ENCODE measurements at regions not wholly inside any gene's neighbourhood (a gene's known extent, or its start where the extent isn't known, plus 50 kb on each side); places are given as distances from the start of the nearest gene placed in this dataset.
"Not testable (repeated sequence)": the region's sequence is repeated elsewhere in the genome, so short reads cannot be mapped to it uniquely, and the experiment has no call there.

GRCh38 chr13:109940637-109941036, 154.3 kb upstream of the IRS2 start:
- Histone ChIP-seq H3K9me3 (ENCODE audit: control insufficient read depth, insufficient read depth, low read length) (no peaks in the 10 kb centered on the region), H3K4me3 (ENCODE audit: low read length) (no peak overlapping the region), H3K36me3 (ENCODE audit: control insufficient read depth, insufficient read depth, low read length) (no peaks in the 10 kb centered on the region), H3K27ac (ENCODE audit: low read length) (no peak overlapping the region), H3K27me3 (ENCODE audit: control insufficient read depth, insufficient read depth, low read length) (no peaks in the 10 kb centered on the region), H3K4me1 (ENCODE audit: control insufficient read depth, insufficient read depth, low read length) (no peaks in the 10 kb centered on the region)
- DNase-seq (ENCODE audit: low read depth, low spot score) = no peak
- no CpG with 5 or more reads among the region's 8 CpGs for WGBS (ENCODE audit: insufficient coverage, insufficient read length)

GRCh38 chr13:109939838-109940237, 153.5 kb upstream of the IRS2 start:
- no peak for DNase-seq (ENCODE audit: low read depth, low spot score)
- H3K27me3 ChIP-seq (ENCODE audit: control insufficient read depth, insufficient read depth, low read length) = no peaks in the 10 kb centered on the region
- H3K9me3 ChIP-seq (ENCODE audit: control insufficient read depth, insufficient read depth, low read length) = no peaks in the 10 kb centered on the region
- no peak overlapping the region for H3K27ac ChIP-seq (ENCODE audit: low read length)
- no peak overlapping the region for H3K4me3 ChIP-seq (ENCODE audit: low read length)
- no CpG with 5 or more reads among the region's 10 CpGs for WGBS (ENCODE audit: insufficient coverage, insufficient read length)
- no peaks in the 10 kb centered on the region for H3K4me1 ChIP-seq (ENCODE audit: control insufficient read depth, insufficient read depth, low read length)
- H3K36me3 ChIP-seq (ENCODE audit: control insufficient read depth, insufficient read depth, low read length) = no peaks in the 10 kb centered on the region

- Histone ChIP-seq H3K4me3 (ENCODE audit: low read length) (no peak overlapping the region), H3K36me3 (ENCODE audit: control insufficient read depth, insufficient read depth, low read length) (no peaks in the 10 kb centered on the region), H3K9me3 (ENCODE audit: control insufficient read depth, insufficient read depth, low read length) (no peaks in the 10 kb centered on the region), H3K27ac (ENCODE audit: low read length) (no peak overlapping the region), H3K27me3 (ENCODE audit: control insufficient read depth, insufficient read depth, low read length) (no peaks in the 10 kb centered on the region), H3K4me1 (ENCODE audit: control insufficient read depth, insufficient read depth, low read length) (no peaks in the 10 kb centered on the region)
- no peak for DNase-seq (ENCODE audit: low read depth, low spot score)
- no CpG with 5 or more reads among the region's 2 CpGs for WGBS (ENCODE audit: insufficient coverage, insufficient read length)
Observed at GRCh38 chr13:109939180-109939579, 152.8 kb upstream of the IRS2 start.

GRCh38 chr13:109938255-109938936, 152.0 kb upstream of the IRS2 start:
- no peak for DNase-seq (ENCODE audit: low read depth, low spot score)
- WGBS (ENCODE audit: insufficient coverage, insufficient read length) = no CpG with 5 or more reads among the region's 10 CpGs
- H3K27ac ChIP-seq (ENCODE audit: low read length) = no peak overlapping the region

GRCh38 chr13:109934520-109934919, 148.1 kb upstream of the IRS2 start:
- H3K27ac ChIP-seq (ENCODE audit: low read length); H3K9me3 ChIP-seq (ENCODE audit: control insufficient read depth, insufficient read depth, low read length); H3K36me3 ChIP-seq (ENCODE audit: control insufficient read depth, insufficient read depth, low read length); H3K27me3 ChIP-seq (ENCODE audit: control insufficient read depth, insufficient read depth, low read length); DNase-seq (ENCODE audit: low read depth, low spot score); H3K4me3 ChIP-seq (ENCODE audit: low read length); H3K4me1 ChIP-seq (ENCODE audit: control insufficient read depth, insufficient read depth, low read length): not testable (repeated sequence)
- WGBS (ENCODE audit: insufficient coverage, insufficient read length) = no CpG with 5 or more reads among the region's 5 CpGs

More at GRCh38 chr13:109938255-109938936, 152.0 kb upstream of the IRS2 start:
- Histone ChIP-seq H3K9me3 (ENCODE audit: control insufficient read depth, insufficient read depth, low read length) (no peaks in the 10 kb centered on the region), H3K4me1 (ENCODE audit: control insufficient read depth, insufficient read depth, low read length) (no peaks in the 10 kb centered on the region), H3K36me3 (ENCODE audit: control insufficient read depth, insufficient read depth, low read length) (no peaks in the 10 kb centered on the region), H3K27me3 (ENCODE audit: control insufficient read depth, insufficient read depth, low read length) (no peaks in the 10 kb centered on the region), H3K4me3 (ENCODE audit: low read length) (no peak overlapping the region)

- Histone ChIP-seq H3K27me3 (ENCODE audit: control insufficient read depth, insufficient read depth, low read length) (no peaks in the 10 kb centered on the region), H3K4me3 (ENCODE audit: low read length) (no peak overlapping the region), H3K9me3 (ENCODE audit: control insufficient read depth, insufficient read depth, low read length) (no peaks in the 10 kb centered on the region), H3K27ac (ENCODE audit: low read length) (no peak overlapping the region), H3K4me1 (ENCODE audit: control insufficient read depth, insufficient read depth, low read length) (no peaks in the 10 kb centered on the region), H3K36me3 (ENCODE audit: control insufficient read depth, insufficient read depth, low read length) (no peaks in the 10 kb centered on the region)
- DNase-seq (ENCODE audit: low read depth, low spot score) = no peak
- no CpG with 5 or more reads among the region's 7 CpGs for WGBS (ENCODE audit: insufficient coverage, insufficient read length)
Observed at GRCh38 chr13:109933476-109933875, 147.1 kb upstream of the IRS2 start.

GRCh38 chr13:109924376-109924775, 138.0 kb upstream of the IRS2 start:
- Histone ChIP-seq H3K27me3 (ENCODE audit: control insufficient read depth, insufficient read depth, low read length) (no peaks in the 10 kb centered on the region), H3K4me3 (ENCODE audit: low read length) (no peak overlapping the region), H3K36me3 (ENCODE audit: control insufficient read depth, insufficient read depth, low read length) (no peaks in the 10 kb centered on the region), H3K9me3 (ENCODE audit: control insufficient read depth, insufficient read depth, low read length) (no peaks in the 10 kb centered on the region), H3K4me1 (ENCODE audit: control insufficient read depth, insufficient read depth, low read length) (no peaks in the 10 kb centered on the region), H3K27ac (ENCODE audit: low read length) (no peak overlapping the region)
- no peak for DNase-seq (ENCODE audit: low read depth, low spot score)
- WGBS (ENCODE audit: insufficient coverage, insufficient read length) = no CpG with 5 or more reads among the region's 1 CpG

GRCh38 chr13:109922518-109922917, 136.1 kb upstream of the IRS2 start:
- DNase-seq (ENCODE audit: low read depth, low spot score) = no peak
- no peaks in the 10 kb centered on the region for H3K4me1 ChIP-seq (ENCODE audit: control insufficient read depth, insufficient read depth, low read length)
- H3K27me3 ChIP-seq (ENCODE audit: control insufficient read depth, insufficient read depth, low read length) = no peaks in the 10 kb centered on the region
- WGBS (ENCODE audit: insufficient coverage, insufficient read length) = no CpG with 5 or more reads among the region's 2 CpGs
- H3K27ac ChIP-seq (ENCODE audit: low read length) = no peak overlapping the region
- H3K9me3 ChIP-seq (ENCODE audit: control insufficient read depth, insufficient read depth, low read length) = no peaks in the 10 kb centered on the region
- no peaks in the 10 kb centered on the region for H3K36me3 ChIP-seq (ENCODE audit: control insufficient read depth, insufficient read depth, low read length)
- H3K4me3 ChIP-seq (ENCODE audit: low read length) = no peak overlapping the region

- Histone ChIP-seq H3K27ac (ENCODE audit: low read length) (no peak overlapping the region), H3K4me3 (ENCODE audit: low read length) (no peak overlapping the region), H3K9me3 (ENCODE audit: control insufficient read depth, insufficient read depth, low read length) (no peaks in the 10 kb centered on the region), H3K4me1 (ENCODE audit: control insufficient read depth, insufficient read depth, low read length) (no peaks in the 10 kb centered on the region), H3K36me3 (ENCODE audit: control insufficient read depth, insufficient read depth, low read length) (no peaks in the 10 kb centered on the region), H3K27me3 (ENCODE audit: control insufficient read depth, insufficient read depth, low read length) (no peaks in the 10 kb centered on the region)
- DNase-seq (ENCODE audit: low read depth, low spot score) = no peak
- WGBS (ENCODE audit: insufficient coverage, insufficient read length) = no CpG with 5 or more reads among the region's 4 CpGs
Observed at GRCh38 chr13:109919715-109920375, 133.5 kb upstream of the IRS2 start.

GRCh38 chr13:109918179-109918711, 131.9 kb upstream of the IRS2 start:
- H3K27ac ChIP-seq (ENCODE audit: low read length) = no peak overlapping the region
- H3K4me3 ChIP-seq (ENCODE audit: low read length) = no peak overlapping the region
- no peaks in the 10 kb centered on the region for H3K27me3 ChIP-seq (ENCODE audit: control insufficient read depth, insufficient read depth, low read length)
- no peaks in the 10 kb centered on the region for H3K4me1 ChIP-seq (ENCODE audit: control insufficient read depth, insufficient read depth, low read length)
- no peak for DNase-seq (ENCODE audit: low read depth, low spot score)
- WGBS (ENCODE audit: insufficient coverage, insufficient read length) = no CpG with 5 or more reads among the region's 9 CpGs
- H3K9me3 ChIP-seq (ENCODE audit: control insufficient read depth, insufficient read depth, low read length) = no peaks in the 10 kb centered on the region
- no peaks in the 10 kb centered on the region for H3K36me3 ChIP-seq (ENCODE audit: control insufficient read depth, insufficient read depth, low read length)
